LHCN-M2 (cell line): ENCODE measurements at regions not wholly inside any gene's neighbourhood (a gene's known extent, or its start where the extent isn't known, plus 50 kb on each side); places are given as distances from the start of the nearest gene placed in this dataset.
A peak's percentile ranks its signal among the peaks of the same experiment; 100 is the strongest.
"Not testable (repeated sequence)": the region's sequence is repeated elsewhere in the genome, so short reads cannot be mapped to it uniquely, and the experiment has no call there.

Experiments used
- DNase-seq: peaks from one replicate; pipeline ENCODE4 v3.0.0-alpha.2; 2012; ENCODE audit warnings: low read depth

GRCh38 chr2:235105821-235106359 lies 154.1 kb downstream of the SH3BP4 start:
- DNase-seq = no peak

GRCh38 chr2:235106874-235107639 lies 155.2 kb downstream of the SH3BP4 start:
- peak; percentile 68 for DNase-seq

- no peak for DNase-seq
Measured at GRCh38 chr2:235107640-235107951, 155.8 kb downstream of the SH3BP4 start.

GRCh38 chr2:235109561-235109960 lies 157.7 kb downstream of the SH3BP4 start:
- not testable (repeated sequence) for DNase-seq

- DNase-seq = no peak
Measured at GRCh38 chr2:235112365-235112764, 160.5 kb downstream of the SH3BP4 start.

GRCh38 chr2:235113854-235114253 lies 162.0 kb downstream of the SH3BP4 start:
- no peak for DNase-seq

- DNase-seq = no peak
Measured at GRCh38 chr2:235114286-235114685, 162.5 kb downstream of the SH3BP4 start.

- DNase-seq = no peak
Measured at GRCh38 chr2:235115521-235115920, 163.7 kb downstream of the SH3BP4 start.

GRCh38 chr2:235116885-235117492 lies 165.2 kb downstream of the SH3BP4 start:
- DNase-seq = peak; percentile 55

GRCh38 chr2:235126768-235127167 lies 175.0 kb downstream of the SH3BP4 start:
- no peak for DNase-seq

GRCh38 chr2:235127931-235128330 lies 176.1 kb downstream of the SH3BP4 start:
- DNase-seq = no peak

GRCh38 chr2:235129850-235130249 lies 178.0 kb downstream of the SH3BP4 start:
- no peak for DNase-seq

GRCh38 chr2:235131334-235132305 lies 179.8 kb downstream of the SH3BP4 start:
- DNase-seq = no peak

- no peak for DNase-seq
Measured at GRCh38 chr2:235132651-235133050, 180.8 kb downstream of the SH3BP4 start.

- DNase-seq = no peak
Measured at GRCh38 chr2:235133837-235134236, 182.0 kb downstream of the SH3BP4 start.

- DNase-seq = no peak
Measured at GRCh38 chr2:235134420-235134819, 182.6 kb downstream of the SH3BP4 start.

- no peak for DNase-seq
Measured at GRCh38 chr2:235135195-235135965, 183.6 kb downstream of the SH3BP4 start.

- peak; percentile 78 for DNase-seq
Measured at GRCh38 chr2:235135990-235136561, 184.3 kb downstream of the SH3BP4 start.

- DNase-seq = no peak
Measured at GRCh38 chr2:235138339-235138738, 186.5 kb downstream of the SH3BP4 start.

- no peak for DNase-seq
Measured at GRCh38 chr2:235139956-235140800, 188.4 kb downstream of the SH3BP4 start.
